IPS-15b (cell line): ENCODE measurements at regions not wholly inside any gene's neighbourhood (a gene's known extent, or its start where the extent isn't known, plus 50 kb on each side); places are given as distances from the start of the nearest gene placed in this dataset.
"Not testable (repeated sequence)": the region's sequence is repeated elsewhere in the genome, so short reads cannot be mapped to it uniquely, and the experiment has no call there.

ENCODE experiments used
- H3K27me3 ChIP-seq: one replicate; pipeline ENCODE4 v1.6.1; 2013; ENCODE audit warnings: low read length; ENCODE audit not compliant: control insufficient read depth, insufficient read depth
- H3K36me3 ChIP-seq: one replicate; pipeline ENCODE4 v1.6.1; 2013; ENCODE audit warnings: low read length; ENCODE audit not compliant: control insufficient read depth, insufficient read depth
- H3K4me1 ChIP-seq: one replicate; pipeline ENCODE4 v1.6.1; 2013; ENCODE audit warnings: mild to moderate bottlenecking, low read length; ENCODE audit not compliant: control insufficient read depth, insufficient read depth
- H3K4me3 ChIP-seq: one replicate; pipeline ENCODE4 v1.5.1; 2013; ENCODE audit warnings: low read depth, low read length
- H3K9ac ChIP-seq: one replicate; pipeline ENCODE4 v1.6.1; 2013; ENCODE audit warnings: low read depth, mild to moderate bottlenecking, low read length
- H3K9me3 ChIP-seq: one replicate; pipeline ENCODE4 v1.6.1; 2013; ENCODE audit warnings: mild to moderate bottlenecking, low read length; ENCODE audit not compliant: control insufficient read depth, insufficient read depth

GRCh38 chr11:45385844-45386243, 99.7 kb upstream of the SYT13 start:
- H3K36me3 ChIP-seq = no peaks in the 10 kb centered on the region
- H3K9ac ChIP-seq = no peak overlapping the region
- H3K4me1 ChIP-seq = no peaks in the 10 kb centered on the region
- H3K9me3 ChIP-seq = no peaks in the 10 kb centered on the region
- H3K4me3 ChIP-seq = no peak overlapping the region
- peaks cover 3% of the 10 kb centered on the region for H3K27me3 ChIP-seq

DNA sequence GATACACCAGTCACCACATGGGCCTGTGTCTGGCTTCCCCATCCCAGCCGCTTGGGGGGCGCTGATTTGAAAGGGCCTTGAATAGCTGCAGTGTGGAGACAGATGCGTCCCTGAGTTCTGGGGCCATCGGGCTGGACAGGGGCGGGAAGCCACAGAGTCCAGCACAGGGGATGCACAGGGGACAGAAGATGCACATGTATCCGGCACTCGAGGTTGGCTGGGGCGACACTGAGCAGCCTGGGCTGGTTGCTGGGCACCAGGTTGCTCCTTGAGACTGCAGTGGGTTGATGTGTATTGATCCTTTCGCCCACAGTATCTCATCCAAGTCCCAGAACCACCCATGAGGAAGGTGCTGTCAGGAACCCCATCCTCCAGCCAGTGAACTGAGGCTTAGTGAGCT, 99.3 kb upstream of the SYT13 start:
- Histone ChIP-seq H3K4me3 (no peak overlapping the region), H3K27me3 (peaks cover 3% of the 10 kb centered on the region), H3K9me3 (no peaks in the 10 kb centered on the region), H3K36me3 (no peaks in the 10 kb centered on the region), H3K9ac (no peak overlapping the region), H3K4me1 (no peaks in the 10 kb centered on the region)

DNA sequence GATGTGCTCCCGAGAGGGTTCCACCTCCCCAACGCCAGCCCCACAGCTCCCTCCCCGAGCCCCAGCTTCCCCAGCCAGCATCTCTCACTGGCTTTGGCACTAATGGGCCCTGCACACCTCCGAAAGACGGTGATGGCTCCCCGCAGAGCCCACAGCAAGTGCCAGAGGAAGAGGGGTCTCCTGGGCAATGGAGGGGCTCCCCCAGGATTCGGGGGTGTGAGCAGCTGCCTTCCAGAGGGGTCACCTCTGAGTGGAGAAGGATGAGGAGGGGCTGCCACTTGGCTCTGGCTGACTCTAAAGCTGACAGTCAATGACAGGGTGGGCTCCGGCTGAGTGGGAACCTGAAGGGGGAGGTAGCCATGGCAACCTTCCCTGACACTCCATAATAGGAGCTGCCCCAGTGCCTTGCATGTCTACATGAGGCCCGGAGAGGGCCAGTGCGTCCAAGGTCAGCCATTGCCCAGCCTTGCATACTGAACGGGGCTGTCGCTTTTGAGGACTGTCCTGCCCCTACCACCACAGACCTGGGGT, 98.6 kb upstream of the SYT13 start:
- Histone ChIP-seq H3K9me3 (no peaks in the 10 kb centered on the region), H3K4me1 (no peaks in the 10 kb centered on the region), H3K9ac (no peak overlapping the region), H3K36me3 (no peaks in the 10 kb centered on the region), H3K27me3 (peaks cover 3% of the 10 kb centered on the region), H3K4me3 (no peak overlapping the region)

DNA sequence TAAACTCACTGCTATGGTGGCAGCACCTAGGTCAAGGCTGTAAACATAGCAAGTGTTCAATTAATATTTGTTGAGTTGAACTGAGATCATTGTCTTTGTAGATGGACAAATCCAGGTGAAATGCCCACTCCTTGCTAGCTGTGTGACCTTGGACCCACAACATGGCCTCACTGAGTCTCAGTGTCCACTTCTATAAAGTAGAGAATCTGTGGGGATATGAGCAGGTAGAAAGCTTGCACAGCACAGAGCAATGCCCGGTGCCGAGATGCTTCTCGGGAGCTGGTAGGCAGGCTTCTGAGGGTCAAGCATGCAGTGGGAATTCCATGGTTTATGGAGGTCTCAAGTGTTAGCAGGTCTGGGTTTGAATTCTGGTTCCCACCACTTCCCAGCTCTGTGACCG, 97.9 kb upstream of the SYT13 start:
- no peaks in the 10 kb centered on the region for H3K9me3 ChIP-seq
- no peak overlapping the region for H3K4me3 ChIP-seq
- peaks cover 3% of the 10 kb centered on the region for H3K27me3 ChIP-seq
- no peaks in the 10 kb centered on the region for H3K36me3 ChIP-seq
- H3K4me1 ChIP-seq = no peaks in the 10 kb centered on the region
- no peak overlapping the region for H3K9ac ChIP-seq

GRCh38 chr11:45383224-45383623, 97.1 kb upstream of the SYT13 start:
- H3K4me1 ChIP-seq = no peaks in the 10 kb centered on the region
- H3K36me3 ChIP-seq = no peaks in the 10 kb centered on the region
- peaks cover 3% of the 10 kb centered on the region for H3K27me3 ChIP-seq
- H3K9me3 ChIP-seq = no peaks in the 10 kb centered on the region
- no peak overlapping the region for H3K4me3 ChIP-seq
- no peak overlapping the region for H3K9ac ChIP-seq

- no peak overlapping the region for H3K4me3 ChIP-seq
- no peaks in the 10 kb centered on the region for H3K4me1 ChIP-seq
- no peaks in the 10 kb centered on the region for H3K9me3 ChIP-seq
- no peak overlapping the region for H3K9ac ChIP-seq
- H3K36me3 ChIP-seq = no peaks in the 10 kb centered on the region
- H3K27me3 ChIP-seq = no peaks in the 10 kb centered on the region
Measured at GRCh38 chr11:45382133-45382878, 96.2 kb upstream of the SYT13 start.

GRCh38 chr11:45379162-45379863, 93.2 kb upstream of the SYT13 start:
- H3K9me3 ChIP-seq = no peaks in the 10 kb centered on the region

DNA sequence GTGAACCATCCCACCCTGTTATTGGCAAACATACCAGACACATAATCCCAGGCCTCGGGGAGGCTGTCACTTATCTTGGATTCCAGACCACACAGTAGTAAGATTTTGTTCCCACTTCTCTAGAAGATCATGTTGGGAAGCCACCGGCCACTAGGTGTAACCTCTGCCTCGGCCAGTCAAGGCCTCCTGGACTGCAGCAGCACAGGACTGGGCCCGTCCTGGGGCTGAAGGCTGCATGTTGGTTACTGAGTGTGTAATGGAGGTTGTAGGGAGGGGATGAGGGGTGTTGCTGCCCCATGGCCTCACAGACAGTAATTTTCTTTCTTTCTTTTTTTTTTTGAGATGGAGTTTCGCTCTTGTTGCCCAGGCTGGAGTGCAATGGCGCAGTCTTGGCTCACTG, 92.4 kb upstream of the SYT13 start:
- Histone ChIP-seq H3K4me1 (no peaks in the 10 kb centered on the region), H3K27me3 (no peaks in the 10 kb centered on the region), H3K9me3 (no peaks in the 10 kb centered on the region), H3K36me3 (no peaks in the 10 kb centered on the region), H3K9ac (no peak overlapping the region), H3K4me3 (no peak overlapping the region)

More at GRCh38 chr11:45379162-45379863, 93.2 kb upstream of the SYT13 start:
- Histone ChIP-seq H3K36me3 (no peaks in the 10 kb centered on the region), H3K4me3 (no peak overlapping the region), H3K27me3 (no peaks in the 10 kb centered on the region), H3K9ac (no peak overlapping the region), H3K4me1 (no peaks in the 10 kb centered on the region)

DNA sequence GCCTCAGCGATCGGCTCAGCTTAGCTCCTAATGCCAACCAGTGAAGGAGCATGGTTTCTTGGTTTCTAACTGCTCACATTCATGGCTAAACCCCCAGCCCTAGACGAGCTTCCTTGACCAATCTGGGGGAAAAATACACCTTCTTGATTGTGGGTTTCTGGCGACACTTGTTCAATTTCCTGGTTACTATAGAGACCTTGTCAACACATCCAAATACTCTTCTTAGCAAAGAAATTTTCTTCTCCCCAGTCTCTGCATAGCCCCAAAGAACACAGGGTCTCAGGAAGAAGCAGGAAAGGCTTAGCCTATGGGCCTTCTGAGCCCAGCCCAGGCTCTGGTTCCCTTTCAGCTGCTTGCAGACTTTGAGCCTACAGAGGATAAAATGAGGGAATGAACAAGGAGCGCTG, 88.5 kb upstream of the SYT13 start:
- H3K4me1 ChIP-seq = peaks cover 7% of the 10 kb centered on the region
- no peaks in the 10 kb centered on the region for H3K9me3 ChIP-seq
- H3K4me3 ChIP-seq = no peak overlapping the region
- no peak overlapping the region for H3K9ac ChIP-seq
- peaks cover 6% of the 10 kb centered on the region for H3K27me3 ChIP-seq
- H3K36me3 ChIP-seq = no peaks in the 10 kb centered on the region

DNA sequence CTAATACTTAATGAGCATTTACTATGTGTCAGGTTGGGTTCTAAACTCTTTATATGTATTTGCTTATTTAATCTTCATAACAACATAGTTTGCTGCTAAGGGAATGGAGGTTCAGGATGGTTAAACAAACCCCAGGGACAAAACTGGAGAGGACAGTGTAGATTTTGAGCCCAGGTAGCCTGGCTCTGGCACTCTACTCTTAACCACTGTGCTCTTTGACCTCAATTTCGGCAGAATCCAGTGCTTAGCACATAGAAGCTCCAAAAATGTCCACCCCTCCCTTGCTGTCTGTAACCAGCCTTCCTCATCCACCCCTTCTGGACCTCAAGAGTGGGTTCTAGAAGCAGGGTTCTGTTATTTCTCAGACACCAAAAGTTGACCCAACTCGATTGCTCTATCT, 88.0 kb upstream of the SYT13 start:
- Histone ChIP-seq H3K27me3 (peaks cover 10% of the 10 kb centered on the region), H3K36me3 (no peaks in the 10 kb centered on the region), H3K4me3 (no peak overlapping the region)

DNA sequence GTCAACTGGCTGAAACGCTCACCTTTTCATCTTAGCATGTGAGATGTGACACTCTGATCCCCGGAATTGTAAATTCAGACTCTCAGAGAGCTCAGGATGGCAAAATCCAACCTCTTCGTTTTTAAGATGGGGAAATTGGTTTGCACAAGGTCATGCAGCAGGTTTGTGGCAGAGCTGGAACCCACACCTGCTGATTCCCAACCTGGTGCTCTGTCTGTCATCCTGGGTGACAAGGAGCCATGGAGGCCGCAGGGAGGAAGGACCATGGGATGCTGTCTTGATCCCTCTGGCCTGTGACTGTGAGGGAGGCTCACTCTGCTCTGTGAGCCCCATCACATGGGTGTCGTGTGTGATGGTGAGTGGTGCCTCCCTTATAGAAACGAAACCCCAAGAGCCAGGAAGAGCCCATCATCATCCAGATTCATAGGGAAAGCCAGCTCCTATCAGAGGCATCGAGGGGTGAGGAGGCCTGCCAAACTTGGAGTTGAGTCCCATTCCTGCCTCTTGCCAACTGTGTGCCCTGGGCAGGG, 87.4 kb upstream of the SYT13 start:
- peaks cover 13% of the 10 kb centered on the region for H3K27me3 ChIP-seq

More for the DNA sequence above, 88.0 kb upstream of the SYT13 start:
- no peak overlapping the region for H3K9ac ChIP-seq
- peaks cover 7% of the 10 kb centered on the region for H3K4me1 ChIP-seq
- no peaks in the 10 kb centered on the region for H3K9me3 ChIP-seq

GRCh38 chr11:45372414-45372813, 86.3 kb upstream of the SYT13 start:
- H3K36me3 ChIP-seq, H3K4me1 ChIP-seq, H3K4me3 ChIP-seq, H3K9me3 ChIP-seq, H3K9ac ChIP-seq: not testable (repeated sequence)
- peaks cover 13% of the 10 kb centered on the region for H3K27me3 ChIP-seq

More for the DNA sequence above, 87.4 kb upstream of the SYT13 start:
- Histone ChIP-seq H3K4me1 (peaks cover 7% of the 10 kb centered on the region), H3K4me3 (no peak overlapping the region), H3K9me3 (no peaks in the 10 kb centered on the region), H3K36me3 (no peaks in the 10 kb centered on the region), H3K9ac (no peak overlapping the region)
